K562 (cell line): ENCODE measurements at regions not wholly inside any gene's neighbourhood (a gene's known extent, or its start where the extent isn't known, plus 50 kb on each side); places are given as distances from the start of the nearest gene placed in this dataset.

Experiments
- ATAC-seq: fragments of 200-7000 bp; cut with Tn5 transposase; 3 replicates; pipeline ENCODE4 v1.9.1; 2020; ENCODE audit warnings: moderate library complexity
- BruUV-seq: library from RNA; stranded (reverse); fragments of 400-500 nt; replicated peaks from 2 replicates; lab custom pipeline; 2021; lab: Mats Ljungman, UMichigan
- CTCF ChIA-PET: fragments of 300-600 bp; formaldehyde crosslinking; extraction: SDS; loops from one replicate; lab custom pipeline; 2021; ENCODE audit warnings: low intra/inter-chr PET ratio; lab: Yijun Ruan, JAX
- POLR2A ChIA-PET: fragments of 300-600, 350-650 bp; sonication (Branson Sonifier 250); formaldehyde crosslinking; extraction: SDS; loops from one replicate; lab custom pipeline; 2021; ENCODE audit warnings: antibody characterized with exemption, inconsistent platforms; lab: Yijun Ruan, JAX
- DNase-seq, 4 experiments: peaks; one replicate each; pipeline versions ENCODE4 v3.0.0 to v3.0.0-alpha.2; 2011 to 2018; ENCODE audit warnings: low spot score in 3 of 4, mixed read lengths in 3 of 4; ENCODE audit errors: extremely low read depth in 1 of 4
- FAIRE-seq: peaks from 2 replicates; lab custom pipeline; 2011; peaks lifted over from hg19 to GRCh38; lab: Jason Lieb, UNC
- H2AFZ ChIP-seq: 2 replicates; pipeline ENCODE4 v1.6.0; 2011; ENCODE audit warnings: low read depth, low read length, control low read depth, inconsistent platforms
- H3K27ac ChIP-seq: fragments of 200-600 bp; 3 replicates; pipeline ENCODE4 v1.8.0; 2011; ENCODE audit warnings: low read depth, mild to moderate bottlenecking, control low read depth, inconsistent platforms, low read length, moderate library complexity, mixed read lengths; ENCODE audit errors: extremely low read depth
- H3K27me3 ChIP-seq, 2 experiments: fragments of 300-600 bp in 1 of 2; 2 replicates in 1 of 2; 3 replicates in 1 of 2; pipeline versions ENCODE4 v1.6.0 to v1.8.0; 2011; ENCODE audit warnings: inconsistent platforms in 2 of 2, low read length in 2 of 2, mild to moderate bottlenecking in 1 of 2, mixed read lengths in 1 of 2, moderate library complexity in 1 of 2; ENCODE audit not compliant: control insufficient read depth in 2 of 2, insufficient read depth in 2 of 2
- H3K36me3 ChIP-seq: fragments of 300-600 bp; 3 replicates; pipeline ENCODE4 v1.8.0; 2011; ENCODE audit warnings: mild to moderate bottlenecking, low read length, inconsistent platforms; ENCODE audit not compliant: control insufficient read depth, insufficient read depth
- H3K4me1 ChIP-seq, 2 experiments: fragments of 200-600 bp in 1 of 2; replicated peaks in 1 of 2; 2 replicates in 1 of 2; 3 replicates in 1 of 2; pipeline versions ENCODE4 v1.5.1 to v1.8.0; 2011; ENCODE audit warnings: inconsistent platforms in 2 of 2, low read length in 2 of 2, mild to moderate bottlenecking in 1 of 2, mixed read lengths in 1 of 2, moderate library complexity in 1 of 2; ENCODE audit not compliant: control insufficient read depth in 2 of 2, insufficient read depth in 2 of 2
- H3K4me2 ChIP-seq: 2 replicates; pipeline ENCODE4 v1.6.1; 2011; ENCODE audit warnings: low read length, control low read depth, inconsistent platforms, mixed read lengths; ENCODE audit not compliant: insufficient read depth
- H3K4me3 ChIP-seq: fragments of 200-600 bp; sonication (generic), shearing (Covaris generic); 2 replicates; pipeline ENCODE4 v1.5.1; 2016; ENCODE audit warnings: control low read depth, inconsistent platforms
- H3K79me2 ChIP-seq: fragments of 200-600 bp; 3 replicates; pipeline ENCODE4 v1.8.0; 2011; ENCODE audit warnings: low read length, inconsistent platforms; ENCODE audit not compliant: control insufficient read depth, insufficient read depth
- H3K9ac ChIP-seq, 2 experiments: 2 replicates each; pipeline versions ENCODE4 v1.6.0 to v1.6.1; 2011; ENCODE audit warnings: low read depth in 2 of 2, low read length in 2 of 2, control low read depth in 1 of 2, inconsistent platforms in 1 of 2, mild to moderate bottlenecking in 1 of 2, mixed read lengths in 1 of 2; ENCODE audit not compliant: insufficient read depth in 1 of 2
- H3K9me1 ChIP-seq: one replicate; pipeline ENCODE4 v1.6.0; 2011; ENCODE audit warnings: inconsistent platforms, mild to moderate bottlenecking, low read length, moderate library complexity; ENCODE audit not compliant: control insufficient read depth, insufficient read depth
- H3K9me3 ChIP-seq: replicated peaks from 2 replicates; pipeline ENCODE4 v1.5.1; 2011; ENCODE audit warnings: low read depth, low read length, inconsistent platforms; ENCODE audit not compliant: control insufficient read depth, insufficient read depth
- H4K20me1 ChIP-seq: replicated peaks from 2 replicates; pipeline ENCODE4 v1.6.1; 2011; ENCODE audit warnings: low read length, inconsistent platforms, mixed read lengths; ENCODE audit not compliant: control insufficient read depth, insufficient read depth
- ARID3A ChIP-seq: IDR thresholded peaks from 2 replicates; pipeline ENCODE4 v1.6.1; 2012; ENCODE audit warnings: low read depth, low read length, improper control_type of control experiment, borderline replicate concordance
- ERF ChIP-seq: fragments of 450-650 bp; formaldehyde crosslinking; IDR thresholded peaks from 2 replicates; pipeline ENCODE4 v1.4.0; 2020; ENCODE audit warnings: mild to moderate bottlenecking, mixed read lengths
- FOXK1 ChIP-seq: sonication (generic); formaldehyde crosslinking; IDR thresholded peaks from 2 replicates; pipeline ENCODE4 v1.8.0; 2022; ENCODE audit warnings: missing genetic modification reagents, mild to moderate bottlenecking, borderline replicate concordance
- IFI16 ChIP-seq: fragments of 250-450 bp; sonication (Bioruptor Pico); IDR thresholded peaks from 2 replicates; pipeline ENCODE4 v2.1.2; 2022; ENCODE audit warnings: mild to moderate bottlenecking, inconsistent platforms
- KAT2B ChIP-seq: IDR thresholded peaks from one replicate; pipeline ENCODE4 v1.6.1; 2012; ENCODE audit warnings: low read depth, mild to moderate bottlenecking, control low read depth, inconsistent platforms, low read length, moderate library complexity
- MBD2 ChIP-seq: sonication (generic); IDR thresholded peaks from 2 replicates; pipeline ENCODE4 v1.6.1; 2016; ENCODE audit warnings: low read depth, borderline replicate concordance
- ZNF586 ChIP-seq: fragments of 450-650 bp; formaldehyde crosslinking; conservative IDR thresholded peaks from 2 replicates; pipeline ENCODE4 v1.4.0; 2020; ENCODE audit warnings: mild to moderate bottlenecking, moderate library complexity
- WGBS: fragments of 100-300 bp; shearing (Covaris generic); methylation state at CpG from one replicate; pipeline ENCODE4 v1.1.6; 2016; ENCODE audit warnings: low coverage, mixed read lengths; ENCODE audit not compliant: insufficient coverage; ENCODE audit errors: missing lambda C conversion rate; 5-methylcytosine and 5-hydroxymethylcytosine counted together
- in situ Hi-C: fragments of 300-500 bp; cut with MboI; formaldehyde crosslinking; loops from 4 replicates; pipeline ENCODE4 v1.15.0; 2018; ENCODE audit warnings: inconsistent platforms, mixed read lengths
- intact Hi-C: fragments of 100-400 bp; cut with micrococcal nuclease; formaldehyde crosslinking; loops from 2 replicates; pipeline ENCODE4 v1.14.2; 2022

GRCh38 chr5:104024538-104024937 lies 461.9 kb upstream of the NUDT12 start:
- ATAC-seq (no peak), FAIRE-seq (no peak), DNase-seq (no peak)
- Histone ChIP-seq H3K79me2 (no peaks in the 10 kb centered on the region), H3K27me3 (no peaks in the 10 kb centered on the region), H2AFZ (no peak overlapping the region), H3K36me3 (no peaks in the 10 kb centered on the region), H3K4me3 (no peak overlapping the region), H3K9ac (no peak overlapping the region), H3K27ac (no peak overlapping the region), H3K9me1 (no peaks in the 10 kb centered on the region), H4K20me1 (no peaks in the 10 kb centered on the region), H3K4me1 (peaks cover 0 to 3% of the 10 kb centered on the region in 2 experiments; a peak in 1 of 5 replicates), H3K9me3 (no peaks in the 10 kb centered on the region), H3K4me2 (no peak overlapping the region)
- 4% methylated on average over 5 of the region's 5 CpGs for WGBS
- in situ Hi-C loops, result no loop called here
- TF ChIP-seq ZNF586 (CRISPR knock-in tag), result no peak
- TF ChIP-seq FOXK1 (CRISPR knock-in tag), result no peak
- TF ChIP-seq MBD2, result no peak
- TF ChIP-seq ERF (CRISPR knock-in tag), result no peak
- TF ChIP-seq IFI16, result no peak
- no peak for TF ChIP-seq ARID3A
- no peak for TF ChIP-seq KAT2B
- CTCF ChIA-PET, result no interaction called here
- BruUV-seq, result no TSS peak
- intact Hi-C loops, result no loop called here
- POLR2A ChIA-PET, result no interaction called here
